MCF 10A (cell line): ENCODE measurements at regions not wholly inside any gene's neighbourhood (a gene's known extent, or its start where the extent isn't known, plus 50 kb on each side); places are given as distances from the start of the nearest gene placed in this dataset.
A peak's percentile ranks its signal among the peaks of the same experiment; 100 is the strongest.
"Not testable (repeated sequence)": the region's sequence is repeated elsewhere in the genome, so short reads cannot be mapped to it uniquely, and the experiment has no call there.

Experiments
- BruUV-seq: library from RNA; stranded (reverse); fragments of 400-500 nt; replicated peaks from 2 replicates; lab custom pipeline; 2021; lab: Mats Ljungman, UMichigan
- CTCF ChIA-PET: fragments of 300-600 bp; sonication (Branson Sonifier 250); formaldehyde crosslinking; extraction: SDS; loops from one replicate; lab custom pipeline; 2021; ENCODE audit warnings: antibody characterized with exemption, inconsistent platforms; lab: Yijun Ruan, JAX
- POLR2A ChIA-PET: fragments of 300-600, 350-650 bp; sonication (Branson Sonifier 250); formaldehyde crosslinking; extraction: SDS; loops from one replicate; lab custom pipeline; 2020; ENCODE audit warnings: antibody characterized with exemption, inconsistent platforms; lab: Yijun Ruan, JAX
- DNase-seq: peaks from one replicate; pipeline ENCODE4 v3.0.0-alpha.2; 2018; ENCODE audit not compliant: unreplicated experiment
- H3K27ac Mint-ChIP-seq: one replicate; pipeline ENCODE4 v1.8.0; 2022; ENCODE audit warnings: mild to moderate bottlenecking, low read depth, mixed read lengths; ENCODE audit not compliant: unreplicated experiment
- H3K27me3 Mint-ChIP-seq: one replicate; pipeline ENCODE4 v1.8.0; 2022; ENCODE audit warnings: mixed read lengths; ENCODE audit not compliant: insufficient read depth, unreplicated experiment
- H3K36me3 Mint-ChIP-seq: one replicate; pipeline ENCODE4 v1.8.0; 2022; ENCODE audit warnings: mild to moderate bottlenecking, moderate library complexity, mixed read lengths; ENCODE audit not compliant: insufficient read depth, unreplicated experiment
- H3K4me1 Mint-ChIP-seq: one replicate; pipeline ENCODE4 v1.8.0; 2022; ENCODE audit warnings: mixed read lengths; ENCODE audit not compliant: insufficient read depth, unreplicated experiment
- H3K4me3 Mint-ChIP-seq: one replicate; pipeline ENCODE4 v1.8.0; 2022; ENCODE audit warnings: mild to moderate bottlenecking, moderate library complexity, mixed read lengths; ENCODE audit not compliant: unreplicated experiment
- H3K9me3 Mint-ChIP-seq: one replicate; pipeline ENCODE4 v1.8.0; 2022; ENCODE audit warnings: mixed read lengths; ENCODE audit not compliant: unreplicated experiment
- intact Hi-C: fragments of 100-400 bp; cut with micrococcal nuclease; formaldehyde crosslinking; loops from 2 replicates; pipeline ENCODE4 v1.14.1; 2022
- TF ChIP-seq, protein P1 (sequence below): fragments of 200-600 bp; IDR thresholded peaks from one replicate; pipeline ENCODE4 v1.8.0; 2022; ENCODE audit warnings: antibody characterized with exemption, mild to moderate bottlenecking; ENCODE audit not compliant: unreplicated experiment

DNA sequence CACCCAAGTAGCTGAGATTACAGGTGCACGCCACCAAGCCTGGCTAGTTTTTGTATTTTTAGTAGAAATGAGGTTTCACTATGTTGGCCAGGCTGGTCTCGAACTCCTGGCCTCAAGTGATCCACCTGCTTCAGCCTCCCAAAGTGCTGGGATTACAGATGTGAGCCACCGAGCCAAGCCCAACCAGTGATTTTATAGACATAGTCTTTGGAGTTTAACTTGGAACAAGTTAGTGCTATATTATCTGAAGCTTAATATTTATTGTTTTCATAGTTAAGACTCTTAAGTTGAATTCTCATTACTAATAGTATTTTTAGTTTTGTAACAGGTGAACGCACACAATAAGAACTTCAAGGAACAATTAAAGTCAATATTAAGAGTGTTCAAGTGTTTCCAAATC is 122.1 kb downstream of the SPAG6 start:
- H3K9me3 Mint-ChIP-seq, DNase-seq, H3K36me3 Mint-ChIP-seq, H3K4me1 Mint-ChIP-seq, H3K27ac Mint-ChIP-seq, intact Hi-C loops, H3K27me3 Mint-ChIP-seq, H3K4me3 Mint-ChIP-seq, BruUV-seq: not testable (repeated sequence)
- ChIA-PET POLR2A (interaction anchor here (0.6 to 1.6 kb wide), 2 partner anchors 8 to 15 kb away, joined by 3 to 5 read pairs; no protein-coding TSS in a partner anchor), CTCF (interaction anchor here (0.6 kb wide), 1 partner anchor 367 kb away, joined by 4 read pairs; no protein-coding TSS in a partner anchor)

DNA sequence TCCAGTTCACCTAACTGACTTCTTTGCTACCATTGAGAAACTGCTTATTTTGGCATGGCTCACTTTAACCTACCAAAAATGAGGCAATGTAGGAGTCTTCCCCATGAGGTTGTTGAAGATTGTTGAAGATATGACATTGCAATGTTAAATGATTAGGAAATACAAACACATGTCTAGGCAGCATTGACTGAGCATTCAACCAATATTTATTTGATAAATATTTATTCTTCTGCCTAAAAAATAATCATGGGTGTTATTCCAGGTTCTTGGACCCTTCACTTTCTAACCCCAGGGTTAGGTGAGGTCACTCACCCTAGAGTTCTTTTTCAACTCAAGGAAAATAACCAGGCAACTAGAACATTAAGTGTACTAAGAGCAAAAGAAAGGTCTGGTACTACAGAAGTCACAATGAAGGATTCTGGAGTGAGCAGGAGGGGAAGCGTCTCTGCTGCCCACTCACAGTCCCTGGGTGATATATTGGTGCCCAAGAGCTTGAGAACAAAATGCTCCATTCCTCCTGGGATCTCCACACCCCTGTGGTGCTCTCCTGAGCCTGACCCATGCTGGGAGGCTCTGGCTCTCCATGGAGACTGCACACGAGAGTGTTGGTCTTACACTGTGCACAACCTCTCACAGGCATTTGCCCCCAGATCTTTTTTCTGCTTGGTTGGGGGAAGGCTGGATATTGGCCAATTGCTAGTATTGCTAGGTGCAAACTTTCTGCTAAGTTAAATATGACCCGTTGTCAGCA is 123.4 kb downstream of the SPAG6 start:
- Mint-ChIP-seq H3K27ac (no peak overlapping the region), H3K9me3 (no peaks in the 10 kb centered on the region), H3K4me1 (no peaks in the 10 kb centered on the region), H3K4me3 (no peak overlapping the region), H3K36me3 (no peaks in the 10 kb centered on the region), H3K27me3 (no peaks in the 10 kb centered on the region)
- intact Hi-C loops = no loop called here
- TF ChIP-seq, protein P1, sequence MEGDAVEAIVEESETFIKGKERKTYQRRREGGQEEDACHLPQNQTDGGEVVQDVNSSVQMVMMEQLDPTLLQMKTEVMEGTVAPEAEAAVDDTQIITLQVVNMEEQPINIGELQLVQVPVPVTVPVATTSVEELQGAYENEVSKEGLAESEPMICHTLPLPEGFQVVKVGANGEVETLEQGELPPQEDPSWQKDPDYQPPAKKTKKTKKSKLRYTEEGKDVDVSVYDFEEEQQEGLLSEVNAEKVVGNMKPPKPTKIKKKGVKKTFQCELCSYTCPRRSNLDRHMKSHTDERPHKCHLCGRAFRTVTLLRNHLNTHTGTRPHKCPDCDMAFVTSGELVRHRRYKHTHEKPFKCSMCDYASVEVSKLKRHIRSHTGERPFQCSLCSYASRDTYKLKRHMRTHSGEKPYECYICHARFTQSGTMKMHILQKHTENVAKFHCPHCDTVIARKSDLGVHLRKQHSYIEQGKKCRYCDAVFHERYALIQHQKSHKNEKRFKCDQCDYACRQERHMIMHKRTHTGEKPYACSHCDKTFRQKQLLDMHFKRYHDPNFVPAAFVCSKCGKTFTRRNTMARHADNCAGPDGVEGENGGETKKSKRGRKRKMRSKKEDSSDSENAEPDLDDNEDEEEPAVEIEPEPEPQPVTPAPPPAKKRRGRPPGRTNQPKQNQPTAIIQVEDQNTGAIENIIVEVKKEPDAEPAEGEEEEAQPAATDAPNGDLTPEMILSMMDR = no peak
- no TSS peak for BruUV-seq
- POLR2A ChIA-PET = interaction anchor here (0.8 to 1.6 kb wide), 2 partner anchors 10 to 13 kb away, joined by 4 to 5 read pairs; no protein-coding TSS in a partner anchor
- peak; percentile 28 for DNase-seq
- CTCF ChIA-PET = interaction anchor here (1.1 kb wide), 1 partner anchor 7 kb away, joined by 4 read pairs; no protein-coding TSS in a partner anchor

DNA sequence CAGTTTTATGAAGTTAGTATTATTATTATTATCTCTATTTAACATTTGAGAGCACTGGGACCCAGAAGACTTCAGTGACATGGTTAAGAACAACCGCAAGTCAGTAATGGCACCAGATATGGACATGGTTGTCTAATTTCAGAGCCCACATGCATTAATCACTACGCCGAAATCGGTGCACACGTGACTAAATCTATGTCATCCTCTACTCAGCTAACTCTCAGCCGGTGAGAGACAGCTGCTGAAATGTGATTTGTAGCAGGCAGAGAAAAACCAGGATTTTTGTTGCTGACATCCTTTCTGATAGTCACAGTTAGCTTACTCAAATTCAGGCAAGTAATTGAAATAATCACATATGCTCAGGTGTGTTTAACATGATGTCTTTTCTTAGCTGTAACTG is 127.7 kb downstream of the SPAG6 start:
- intact Hi-C loops = no loop called here
- H3K36me3 Mint-ChIP-seq = no peaks in the 10 kb centered on the region
- ChIA-PET POLR2A (no interaction called here), CTCF (no interaction called here)
- TF ChIP-seq, protein P1 = no peak
- BruUV-seq = no TSS peak
- DNase-seq = no peak
- H3K4me1 Mint-ChIP-seq = no peaks in the 10 kb centered on the region
- H3K27ac Mint-ChIP-seq = no peak overlapping the region
- no peak overlapping the region for H3K4me3 Mint-ChIP-seq
- no peaks in the 10 kb centered on the region for H3K9me3 Mint-ChIP-seq
- no peaks in the 10 kb centered on the region for H3K27me3 Mint-ChIP-seq

DNA sequence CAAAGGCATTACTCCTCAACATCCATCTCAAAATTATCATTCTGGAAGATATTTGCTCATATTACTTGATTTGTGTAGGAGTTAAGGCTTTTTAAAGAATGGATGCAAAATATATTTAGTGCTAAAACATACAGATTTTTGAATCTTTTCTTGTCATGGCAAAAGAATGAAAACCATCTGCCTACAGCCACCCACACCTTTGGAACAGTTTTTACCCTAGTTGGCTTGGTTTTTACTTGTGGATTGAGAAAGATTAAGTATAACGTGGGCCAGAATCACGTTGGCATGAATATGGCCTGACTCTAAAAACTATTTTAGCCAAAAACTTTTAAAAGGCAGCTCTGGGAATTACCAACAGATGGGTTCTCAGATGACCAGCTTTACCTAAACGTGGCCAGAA is 128.2 kb downstream of the SPAG6 start:
- TF ChIP-seq, protein P1 = no peak
- Mint-ChIP-seq H3K27me3 (no peaks in the 10 kb centered on the region), H3K4me3 (no peak overlapping the region), H3K9me3 (no peaks in the 10 kb centered on the region), H3K4me1 (no peaks in the 10 kb centered on the region), H3K27ac (no peak overlapping the region), H3K36me3 (no peaks in the 10 kb centered on the region)
- DNase-seq = no peak
- ChIA-PET CTCF (interaction anchor here (0.7 to 1.1 kb wide), 2 partner anchors 16 to 31 kb away, joined by 3 read pairs; no protein-coding TSS in a partner anchor), POLR2A (no interaction called here)
- BruUV-seq = no TSS peak
- intact Hi-C loops = no loop called here
